HEK293 (cell line): ENCODE measurements at regions not wholly inside any gene's neighbourhood (a gene's known extent, or its start where the extent isn't known, plus 50 kb on each side); places are given as distances from the start of the nearest gene placed in this dataset.

Source experiments
- AEBP2 ChIP-seq: fragments of 450-650 bp; formaldehyde crosslinking; IDR thresholded peaks from 2 replicates; pipeline ENCODE4 v1.5.1; 2016; ENCODE audit warnings: missing biosample characterization, missing genetic modification characterization, borderline replicate concordance
- GFI1B ChIP-seq: fragments of 450-650 bp; formaldehyde crosslinking; IDR thresholded peaks from 2 replicates; pipeline ENCODE4 v1.5.1; 2016; ENCODE audit warnings: missing biosample characterization, missing genetic modification characterization
- GLI4 ChIP-seq: fragments of 450-650 bp; formaldehyde crosslinking; IDR thresholded peaks from 2 replicates; pipeline ENCODE4 v1.5.1; 2016; ENCODE audit warnings: missing biosample characterization, missing genetic modification characterization
- KLF10 ChIP-seq: fragments of 450-650 bp; IDR thresholded peaks from 2 replicates; pipeline ENCODE4 v1.5.1; 2018; ENCODE audit warnings: missing biosample characterization, mild to moderate bottlenecking, missing genetic modification characterization
- KLF9 ChIP-seq: fragments of 450-650 bp; formaldehyde crosslinking; IDR thresholded peaks from 2 replicates; pipeline ENCODE4 v1.5.1; 2016; ENCODE audit warnings: missing biosample characterization, missing genetic modification characterization, low read depth
- REST ChIP-seq: fragments of 450-650 bp; formaldehyde crosslinking; IDR thresholded peaks from 2 replicates; pipeline ENCODE4 v1.5.1; 2016; ENCODE audit warnings: missing biosample characterization, missing genetic modification characterization
- YY1 ChIP-seq: fragments of 450-650 bp; formaldehyde crosslinking; IDR thresholded peaks from 2 replicates; pipeline ENCODE4 v1.5.1; 2018; ENCODE audit warnings: missing biosample characterization, missing genetic modification characterization
- ZBTB1 ChIP-seq: fragments of 450-650 bp; formaldehyde crosslinking; IDR thresholded peaks from 2 replicates; pipeline ENCODE4 v1.5.1; 2016; ENCODE audit warnings: missing biosample characterization, missing genetic modification characterization
- ZBTB11 ChIP-seq: fragments of 450-650 bp; formaldehyde crosslinking; conservative IDR thresholded peaks from 2 replicates; pipeline ENCODE4 v1.5.1; 2016; ENCODE audit warnings: low read depth, missing biosample characterization, missing genetic modification characterization
- ZFP41 ChIP-seq: fragments of 450-650 bp; formaldehyde crosslinking; IDR thresholded peaks from 2 replicates; pipeline ENCODE4 v1.5.1; 2016; ENCODE audit warnings: missing biosample characterization, missing genetic modification characterization, borderline replicate concordance
- ZIC2 ChIP-seq: fragments of 450-650 bp; formaldehyde crosslinking; IDR thresholded peaks from 2 replicates; pipeline ENCODE4 v1.5.1; 2016; ENCODE audit warnings: missing biosample characterization, missing genetic modification characterization
- ZNF148 ChIP-seq: fragments of 450-650 bp; formaldehyde crosslinking; IDR thresholded peaks from 2 replicates; pipeline ENCODE4 v1.5.0; 2017; ENCODE audit warnings: missing biosample characterization, missing genetic modification characterization, borderline replicate concordance
- ZNF19 ChIP-seq: fragments of 450-650 bp; formaldehyde crosslinking; IDR thresholded peaks from 2 replicates; pipeline ENCODE4; 2016; ENCODE audit warnings: missing biosample characterization, missing genetic modification characterization, low read depth
- ZNF24 ChIP-seq: fragments of 450-650 bp; formaldehyde crosslinking; IDR thresholded peaks from 2 replicates; pipeline ENCODE4 v1.5.1; 2016; ENCODE audit warnings: missing biosample characterization, missing genetic modification characterization
- ZNF398 ChIP-seq: fragments of 450-650 bp; formaldehyde crosslinking; IDR thresholded peaks from 2 replicates; pipeline ENCODE4 v1.5.1; 2017; ENCODE audit warnings: missing biosample characterization, missing genetic modification characterization
- ZNF416 ChIP-seq: fragments of 450-650 bp; formaldehyde crosslinking; IDR thresholded peaks from 2 replicates; pipeline ENCODE4 v1.5.1; 2016; ENCODE audit warnings: missing biosample characterization, missing genetic modification characterization
- ZNF426 ChIP-seq: fragments of 450-650 bp; formaldehyde crosslinking; IDR thresholded peaks from 2 replicates; pipeline ENCODE4 v1.5.1; 2017; ENCODE audit warnings: missing biosample characterization, missing genetic modification characterization, mild to moderate bottlenecking, inconsistent platforms, moderate library complexity
- ZNF513 ChIP-seq: fragments of 450-650 bp; IDR thresholded peaks from 2 replicates; pipeline ENCODE4 v1.5.1; 2018; ENCODE audit warnings: missing biosample characterization, missing genetic modification characterization
- ZNF521 ChIP-seq: fragments of 450-650 bp; formaldehyde crosslinking; IDR thresholded peaks from 2 replicates; pipeline ENCODE4 v1.5.1; 2017; ENCODE audit warnings: missing biosample characterization, mild to moderate bottlenecking, missing genetic modification characterization
- ZNF544 ChIP-seq: fragments of 450-650 bp; formaldehyde crosslinking; IDR thresholded peaks from 2 replicates; pipeline ENCODE4 v1.5.0; 2017; ENCODE audit warnings: missing biosample characterization, missing genetic modification characterization
- ZNF548 ChIP-seq: fragments of 450-650 bp; formaldehyde crosslinking; IDR thresholded peaks from 2 replicates; pipeline ENCODE4 v1.5.1; 2016; ENCODE audit warnings: missing biosample characterization, missing genetic modification characterization
- ZNF585B ChIP-seq: fragments of 450-650 bp; formaldehyde crosslinking; IDR thresholded peaks from 2 replicates; pipeline ENCODE4 v1.5.1; 2016; ENCODE audit warnings: missing biosample characterization, missing genetic modification characterization
- ZNF626 ChIP-seq: fragments of 450-650 bp; sonication (Bioruptor Pico); formaldehyde crosslinking; IDR thresholded peaks from 2 replicates; pipeline ENCODE4 v1.5.1; 2018; ENCODE audit warnings: missing biosample characterization, missing genetic modification characterization, inconsistent platforms
- ZNF777 ChIP-seq: fragments of 450-650 bp; formaldehyde crosslinking; IDR thresholded peaks from 2 replicates; pipeline ENCODE4 v1.5.1; 2017; ENCODE audit warnings: missing biosample characterization, missing genetic modification characterization, borderline replicate concordance
- ZNF837 ChIP-seq: fragments of 450-650 bp; formaldehyde crosslinking; IDR thresholded peaks from 2 replicates; pipeline ENCODE4 v1.5.1; 2016; ENCODE audit warnings: missing biosample characterization, missing genetic modification characterization
- ZSCAN30 ChIP-seq: fragments of 450-650 bp; IDR thresholded peaks from 2 replicates; pipeline ENCODE4 v1.5.1; 2018; ENCODE audit warnings: missing biosample characterization, mild to moderate bottlenecking, missing genetic modification characterization, moderate library complexity

GRCh38 chr4:19823781-19824180, 427.9 kb upstream of the SLIT2 start (continued):
- no peak for TF ChIP-seq ZNF426 (tag by site-specific recombination)
- TF ChIP-seq ZNF24 (tag by site-specific recombination): peak; percentile 68; the same call in 1 of the 2 replicates
- no peak for TF ChIP-seq ZFP41 (tag by site-specific recombination)
- TF ChIP-seq YY1 (tag by site-specific recombination): peak; percentile 50; the same call in 1 of the 2 replicates
- no peak for TF ChIP-seq KLF9 (tag by site-specific recombination)
- TF ChIP-seq ZIC2 (tag by site-specific recombination): no peak
- no peak for TF ChIP-seq REST (tag by site-specific recombination)
- TF ChIP-seq ZNF416 (tag by site-specific recombination): no peak
- TF ChIP-seq ZBTB1 (tag by site-specific recombination): 0 out of 2 replicates have a peak, but pooled peaks have one; percentile 43
- peak; percentile 58; the same call in 1 of the 2 replicates for TF ChIP-seq ZNF513 (tag by site-specific recombination)
- peak; percentile 22; the same call in 1 of the 2 replicates for TF ChIP-seq GFI1B (tag by site-specific recombination)
- no peak for TF ChIP-seq ZNF837 (tag by site-specific recombination)
- TF ChIP-seq ZNF626 (tag by site-specific recombination): no peak
- no peak for TF ChIP-seq ZNF521 (tag by site-specific recombination)
- no peak for TF ChIP-seq AEBP2 (tag by site-specific recombination)
- peak; percentile 83 for TF ChIP-seq KLF10 (tag by site-specific recombination)
- TF ChIP-seq ZNF777: no peak
- peak; percentile 41; the same call in 1 of the 2 replicates for TF ChIP-seq ZNF398 (tag by site-specific recombination)
- TF ChIP-seq ZNF19 (tag by site-specific recombination): 0 out of 2 replicates have a peak, but pooled peaks have one; percentile 61
- no peak for TF ChIP-seq ZNF548 (tag by site-specific recombination)
- no peak for TF ChIP-seq ZNF544 (tag by site-specific recombination)
- peak; percentile 69 for TF ChIP-seq ZSCAN30 (tag by site-specific recombination)
- TF ChIP-seq GLI4 (tag by site-specific recombination): no peak
- no peak for TF ChIP-seq ZNF585B
- no peak for TF ChIP-seq ZBTB11 (tag by site-specific recombination)
- TF ChIP-seq ZNF148 (tag by site-specific recombination): no peak
